ENCODE measurements at regions not wholly inside any gene's neighbourhood (a gene's known extent, or its start where the extent isn't known, plus 50 kb on each side); places are given as distances from the start of the nearest gene placed in this dataset.
"Not testable (repeated sequence)": the region's sequence is repeated elsewhere in the genome, so short reads cannot be mapped to it uniquely, and the experiment has no call there.

DNA sequence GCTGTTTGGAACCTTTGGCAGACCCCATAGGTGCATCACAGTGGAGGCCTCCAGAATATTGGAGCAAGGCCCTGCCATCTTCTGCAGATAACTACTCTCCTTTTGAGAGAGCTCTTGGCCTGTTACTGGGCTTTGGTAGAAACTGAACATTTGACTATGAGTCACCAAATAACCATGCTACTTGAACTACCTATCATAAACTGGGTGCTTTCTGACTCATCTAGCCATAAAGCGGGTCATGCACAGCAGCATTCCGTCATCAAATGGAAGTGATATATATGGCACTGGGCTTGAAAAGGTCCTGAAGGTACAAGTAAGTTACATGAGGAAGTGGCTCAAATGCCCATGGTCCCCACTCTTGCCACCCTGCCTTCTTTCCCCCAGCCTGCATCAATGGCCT lies 782.5 kb upstream of the SLITRK6 start:
- no peak for DNase-seq

DNA sequence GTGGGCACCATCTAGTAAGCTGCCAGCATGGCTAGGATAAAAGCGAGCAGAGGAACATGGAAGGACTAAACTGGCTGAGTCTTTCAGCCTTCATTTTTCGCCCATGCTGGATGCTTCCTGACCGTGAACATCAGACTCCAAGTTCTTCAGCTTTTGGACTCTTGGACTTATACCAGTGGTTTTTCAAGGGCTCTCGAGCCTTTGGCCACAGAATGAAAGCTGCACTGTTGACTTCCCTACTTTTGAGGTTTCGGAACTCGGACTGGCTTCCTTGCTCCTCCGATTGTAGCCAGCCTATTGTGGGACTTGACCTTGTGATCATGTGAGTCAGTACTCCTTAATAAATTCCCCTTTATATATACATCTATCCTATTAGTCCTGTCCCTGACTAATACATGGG lies 785.1 kb upstream of the SLITRK6 start:
- no peak for DNase-seq

DNA sequence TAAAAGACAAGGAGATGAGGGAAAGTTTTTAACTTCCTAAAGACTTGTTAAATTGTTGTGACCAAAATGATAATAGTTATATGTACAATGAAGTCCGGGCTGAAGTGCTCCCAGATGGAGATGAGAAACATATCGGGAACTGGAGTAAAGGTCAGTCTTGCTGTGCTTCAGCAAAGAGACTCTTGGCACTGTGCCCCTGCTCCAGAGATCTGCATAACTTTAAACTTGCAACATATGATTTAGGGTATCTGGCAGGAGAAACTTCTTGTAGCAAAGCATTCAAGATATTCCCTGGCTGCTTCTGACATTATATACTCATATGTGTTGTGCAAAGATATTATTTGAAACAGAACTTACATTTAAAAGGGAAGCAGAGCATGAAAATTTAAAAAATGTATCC lies 786.6 kb upstream of the SLITRK6 start:
- peak; percentile 68 for DNase-seq

DNA sequence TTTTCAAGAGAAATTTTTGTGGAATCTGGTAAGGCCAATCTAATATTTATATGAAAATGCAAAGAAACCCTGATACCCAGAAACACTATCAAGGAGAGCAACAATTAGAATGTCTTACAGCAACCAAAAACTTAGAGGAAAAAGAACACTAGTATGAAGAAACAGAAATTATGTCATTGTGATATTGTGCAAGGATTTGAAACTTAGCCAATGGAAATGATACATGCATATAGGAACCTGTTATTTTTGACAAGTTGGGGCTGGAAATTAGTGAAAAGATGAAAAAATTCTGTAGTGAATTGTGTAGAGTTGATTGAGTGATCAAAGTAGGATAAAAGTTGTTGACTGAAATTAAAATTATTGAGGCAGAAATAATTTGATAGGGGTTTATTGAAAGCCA lies 792.6 kb upstream of the SLITRK6 start:
- DNase-seq: no peak

DNA sequence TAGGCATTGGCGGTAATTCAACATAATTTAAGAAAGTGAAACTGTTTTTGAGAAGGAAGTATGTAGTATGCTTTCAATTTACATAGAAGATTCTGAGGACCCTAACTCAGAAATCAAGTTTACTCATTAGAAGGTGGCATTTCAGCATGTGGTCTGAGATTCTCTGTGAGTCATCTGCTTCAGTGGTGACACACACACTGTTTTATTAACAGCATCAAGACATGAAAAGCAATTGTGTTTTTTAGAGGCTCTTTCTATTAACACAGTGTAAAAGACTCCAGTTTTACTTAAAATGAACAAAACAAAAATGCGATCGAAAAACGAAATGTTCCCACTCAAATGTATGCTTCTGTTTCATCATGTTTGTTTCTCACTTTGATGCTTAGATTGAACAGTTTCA lies 802.1 kb upstream of the SLITRK6 start:
- no peak for DNase-seq

DNA sequence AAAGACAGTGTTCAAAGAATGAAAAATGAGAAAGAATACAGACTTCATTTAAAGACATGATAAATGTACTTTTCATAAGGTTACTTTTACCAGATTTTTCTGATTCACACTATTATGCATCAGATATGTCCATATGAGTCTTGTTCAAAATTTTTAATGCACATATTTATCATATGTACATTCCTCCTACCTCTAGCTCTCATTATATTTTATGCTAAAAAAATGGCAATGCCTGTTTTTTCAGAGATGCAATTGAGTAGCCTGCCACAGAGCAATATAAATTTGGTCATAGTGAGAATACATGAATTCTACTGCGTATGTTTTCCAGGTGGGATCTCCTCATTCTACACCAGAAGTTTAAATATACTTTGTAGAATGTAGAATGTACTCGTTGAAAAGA lies 807.0 kb upstream of the SLITRK6 start:
- DNase-seq: no peak

- DNase-seq: no peak
These were observed 809.5 kb upstream of the SLITRK6 start for GRCh38 chr13:86608701-86609100.

- peak; percentile 24 for DNase-seq
These were observed 834.1 kb upstream of the SLITRK6 start for GRCh38 chr13:86633346-86633745.

DNA sequence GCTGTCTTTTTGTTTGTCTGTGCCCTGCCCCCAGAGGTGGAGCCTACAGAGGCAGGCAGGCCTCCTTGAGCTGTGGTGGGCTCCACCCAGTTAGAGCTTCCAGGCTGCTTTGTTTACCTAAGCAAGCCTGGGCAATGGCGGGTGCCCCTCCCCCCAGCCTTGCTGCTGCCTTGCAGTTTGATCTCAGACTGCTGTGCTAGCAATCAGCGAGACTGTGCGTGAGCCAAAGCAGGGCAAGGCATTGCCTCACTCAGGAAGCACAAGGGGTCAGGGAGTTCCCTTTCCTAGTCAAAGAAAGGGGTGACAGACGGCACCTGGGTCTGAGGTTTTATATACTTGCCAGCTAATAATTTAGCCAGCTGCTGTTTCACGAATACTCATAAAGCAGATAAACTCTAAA lies 852.0 kb upstream of the SLITRK6 start:
- DNase-seq: not testable (repeated sequence)

- no peak for DNase-seq
These were observed 853.8 kb upstream of the SLITRK6 start for GRCh38 chr13:86653009-86653408.

- DNase-seq: no peak
These were observed 856.3 kb upstream of the SLITRK6 start for GRCh38 chr13:86655561-86655960.

GRCh38 chr13:86660090-86660489 lies 860.9 kb upstream of the SLITRK6 start:
- DNase-seq: no peak

- DNase-seq: no peak
These were observed 866.6 kb upstream of the SLITRK6 start for GRCh38 chr13:86665842-86666241.

DNA sequence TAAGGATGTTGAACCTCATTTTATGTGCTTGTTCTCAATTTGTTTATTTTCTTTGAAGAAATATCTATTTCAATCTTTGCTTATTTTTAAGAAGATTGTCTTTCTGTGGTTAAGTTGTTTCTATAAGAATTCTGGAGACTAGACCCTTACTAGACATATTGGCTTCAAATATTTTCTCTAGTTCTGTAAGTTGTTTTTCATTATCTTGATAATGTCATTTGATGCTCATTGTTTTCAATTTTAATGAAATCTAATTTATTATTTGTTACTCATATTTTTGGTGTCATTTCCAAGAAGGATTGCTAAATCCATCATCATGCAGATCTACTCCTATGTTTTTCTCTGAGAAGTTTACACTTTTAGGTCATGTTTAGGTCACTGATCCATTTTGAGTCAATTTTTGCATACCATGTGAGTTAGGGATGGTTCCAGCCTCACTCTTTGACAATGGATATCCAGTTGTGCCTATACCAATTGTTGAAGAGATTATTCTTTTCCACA lies 874.8 kb upstream of the SLITRK6 start:
- no peak for DNase-seq

- DNase-seq: no peak
These were observed 882.0 kb upstream of the SLITRK6 start for GRCh38 chr13:86681223-86681622.

DNA sequence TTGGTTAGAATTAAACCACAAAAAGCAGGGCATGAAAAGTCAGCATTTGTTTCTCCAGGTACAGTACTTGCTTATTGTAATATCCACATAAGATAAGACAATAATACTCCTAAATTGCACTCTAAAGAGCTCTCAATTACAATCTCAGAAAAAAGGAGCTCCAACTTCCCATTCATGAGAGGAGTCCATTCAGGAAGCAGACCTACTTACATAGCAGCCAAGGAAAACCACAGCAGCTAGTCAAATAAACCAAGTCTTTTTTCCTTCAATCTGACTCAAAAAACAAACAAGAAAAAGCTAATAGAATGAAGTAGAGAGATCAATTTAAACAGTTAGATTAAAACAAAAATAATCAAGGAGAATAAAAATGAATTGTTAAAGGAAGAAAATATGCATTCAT lies 885.2 kb upstream of the SLITRK6 start:
- no peak for DNase-seq

GRCh38 chr13:86689911-86690310 lies 890.7 kb upstream of the SLITRK6 start:
- no peak for DNase-seq

DNA sequence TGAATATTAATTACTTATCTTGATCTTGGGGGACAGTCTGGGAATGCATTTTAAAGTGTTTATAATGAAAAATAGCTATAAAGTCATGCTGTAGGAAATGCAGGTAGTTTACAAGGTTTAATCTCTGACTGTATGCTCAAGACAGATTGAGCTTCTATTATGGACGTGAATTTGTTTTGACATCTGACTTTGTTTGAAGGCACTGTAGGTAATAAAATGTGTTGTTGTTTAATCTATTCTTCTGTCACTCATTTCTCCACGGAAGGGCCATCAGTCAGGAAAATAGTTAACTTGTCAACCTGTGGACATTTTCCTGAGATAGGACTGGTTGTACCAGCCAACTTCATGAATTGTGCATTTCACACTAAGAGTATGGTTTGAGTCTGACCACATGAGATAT lies 893.1 kb upstream of the SLITRK6 start:
- no peak for DNase-seq

GRCh38 chr13:86710013-86710412 lies 910.8 kb upstream of the SLITRK6 start:
- no peak for DNase-seq

DNA sequence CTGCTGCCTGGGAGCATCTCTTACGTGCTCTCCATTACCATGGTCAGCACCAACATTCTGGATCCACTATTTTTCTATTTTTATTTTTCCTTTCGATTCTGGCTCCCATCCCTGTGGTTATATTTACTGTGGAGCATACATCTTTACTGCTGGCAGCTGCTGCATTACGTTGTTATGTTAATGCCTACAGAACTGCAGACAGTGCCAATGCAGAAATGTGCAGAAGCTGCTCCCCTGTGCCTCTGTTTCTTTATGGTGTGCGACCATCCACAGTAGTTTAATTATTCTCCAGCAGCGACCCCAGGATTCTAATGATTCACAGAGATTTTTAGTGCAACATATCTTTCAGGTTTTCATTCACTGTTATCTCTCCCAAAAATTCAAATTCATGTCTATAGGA lies 911.7 kb upstream of the SLITRK6 start:
- no peak for DNase-seq

GRCh38 chr13:86714495-86714894 lies 915.3 kb upstream of the SLITRK6 start:
- no peak for DNase-seq

GRCh38 chr13:86725105-86725504 lies 925.9 kb upstream of the SLITRK6 start:
- no peak for DNase-seq

- peak; percentile 9 for DNase-seq
These were observed 930.0 kb upstream of the SLITRK6 start for GRCh38 chr13:86729206-86729605.

DNA sequence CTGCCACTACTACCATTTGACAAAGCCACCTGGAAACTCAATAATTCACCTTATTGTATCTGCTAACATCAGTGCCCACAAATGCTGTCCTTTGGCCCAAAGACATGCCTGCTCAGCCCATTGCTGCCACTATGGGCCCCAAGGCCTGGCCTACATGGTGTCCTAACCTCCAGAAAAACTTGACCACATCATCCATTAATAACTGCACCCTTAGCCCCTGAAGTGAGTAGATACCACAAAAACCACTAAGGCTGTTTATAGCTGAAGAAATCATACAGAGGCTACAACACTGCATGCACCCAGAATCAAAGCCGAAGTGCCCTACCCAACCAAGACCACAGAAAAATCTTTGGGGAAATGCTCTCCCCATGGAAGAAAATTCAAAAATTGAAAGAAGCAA lies 932.8 kb upstream of the SLITRK6 start:
- no peak for DNase-seq

- DNase-seq: no peak
These were observed 933.7 kb upstream of the SLITRK5 start for GRCh38 chr13:86737334-86737932.
